ENCODE measurements at regions not wholly inside any gene's neighbourhood (a gene's known extent, or its start where the extent isn't known, plus 50 kb on each side); places are given as distances from the start of the nearest gene placed in this dataset.

DNA sequence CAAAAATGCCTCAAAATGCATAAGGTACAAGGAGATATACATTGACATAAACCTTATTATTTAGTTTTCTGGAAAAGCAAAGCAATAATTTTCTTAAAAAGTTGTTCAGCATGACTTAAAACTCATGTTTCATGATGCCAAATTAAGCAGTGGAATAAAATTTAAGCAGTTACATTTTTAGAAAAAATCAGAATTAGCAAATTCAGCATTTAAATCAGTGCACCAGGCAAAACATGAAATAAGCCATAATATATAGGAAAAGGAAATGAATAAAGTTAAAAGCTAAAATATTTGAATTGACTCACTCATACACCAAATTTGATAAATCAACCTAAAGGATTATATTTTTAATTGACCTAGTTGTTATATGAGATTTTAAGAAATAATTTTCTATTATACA, 795.1 kb upstream of the CDH6 start:
- TF ChIP-seq POLR2AphosphoS5 (IDR thresholded peaks at IDR 0.05; ENCODE audit: low read depth, low read length) (no peak), POLR2A (IDR thresholded peaks at IDR 0.05; ENCODE audit: control extremely low read depth in 1 of 2, low read depth in 2 of 2, low read length in 2 of 2) (no peak), EZH2 (IDR thresholded peaks at IDR 0.05; ENCODE audit: low read depth, low read length, severe bottlenecking) (no peak), EP300 (IDR thresholded peaks at IDR 0.05; ENCODE audit: borderline replicate concordance in 1 of 2, low read depth in 2 of 2, low read length in 2 of 2) (no peak), CHD2 (IDR thresholded peaks at IDR 0.05; ENCODE audit: low read length) (no peak)
- TF ChIP-seq, protein P1, sequence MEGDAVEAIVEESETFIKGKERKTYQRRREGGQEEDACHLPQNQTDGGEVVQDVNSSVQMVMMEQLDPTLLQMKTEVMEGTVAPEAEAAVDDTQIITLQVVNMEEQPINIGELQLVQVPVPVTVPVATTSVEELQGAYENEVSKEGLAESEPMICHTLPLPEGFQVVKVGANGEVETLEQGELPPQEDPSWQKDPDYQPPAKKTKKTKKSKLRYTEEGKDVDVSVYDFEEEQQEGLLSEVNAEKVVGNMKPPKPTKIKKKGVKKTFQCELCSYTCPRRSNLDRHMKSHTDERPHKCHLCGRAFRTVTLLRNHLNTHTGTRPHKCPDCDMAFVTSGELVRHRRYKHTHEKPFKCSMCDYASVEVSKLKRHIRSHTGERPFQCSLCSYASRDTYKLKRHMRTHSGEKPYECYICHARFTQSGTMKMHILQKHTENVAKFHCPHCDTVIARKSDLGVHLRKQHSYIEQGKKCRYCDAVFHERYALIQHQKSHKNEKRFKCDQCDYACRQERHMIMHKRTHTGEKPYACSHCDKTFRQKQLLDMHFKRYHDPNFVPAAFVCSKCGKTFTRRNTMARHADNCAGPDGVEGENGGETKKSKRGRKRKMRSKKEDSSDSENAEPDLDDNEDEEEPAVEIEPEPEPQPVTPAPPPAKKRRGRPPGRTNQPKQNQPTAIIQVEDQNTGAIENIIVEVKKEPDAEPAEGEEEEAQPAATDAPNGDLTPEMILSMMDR (IDR thresholded peaks at IDR 0.05; ENCODE audit: control extremely low read depth in 1 of 3, insufficient read depth in 1 of 3, low read depth in 1 of 3, low read length in 3 of 3), result no peak

Measured in H1 (cell line).